ENCODE measurements at regions not wholly inside any gene's neighbourhood (a gene's known extent, or its start where the extent isn't known, plus 50 kb on each side); places are given as distances from the start of the nearest gene placed in this dataset.

- no peak for DNase-seq (ENCODE audit: low read depth)
- no peak for TF ChIP-seq CTCF (conservative IDR thresholded peaks at IDR 0.05; ENCODE audit: low read depth, low read length)
Observed at GRCh38 chr2:40809156-40809555, 357.3 kb upstream of the SLC8A1 start.

GRCh38 chr2:40814616-40815015, 362.7 kb upstream of the SLC8A1 start:
- no peak for DNase-seq (ENCODE audit: low read depth)
- no peak overlapping the region for H3K4me3 ChIP-seq (ENCODE audit: low read depth, low read length)
- TF ChIP-seq CTCF (conservative IDR thresholded peaks at IDR 0.05; ENCODE audit: low read depth, low read length), result no peak

More at GRCh38 chr2:40809156-40809555, 357.3 kb upstream of the SLC8A1 start:
- H3K4me3 ChIP-seq (ENCODE audit: low read depth, low read length), result no peak overlapping the region

- no peak for DNase-seq (ENCODE audit: low read depth)
- no peak overlapping the region for H3K4me3 ChIP-seq (ENCODE audit: low read depth, low read length)
- TF ChIP-seq CTCF (conservative IDR thresholded peaks at IDR 0.05; ENCODE audit: low read depth, low read length), result no peak
Observed at GRCh38 chr2:40820319-40820718, 368.4 kb upstream of the SLC8A1 start.

- no peak for TF ChIP-seq CTCF (conservative IDR thresholded peaks at IDR 0.05; ENCODE audit: low read depth, low read length)
- H3K4me3 ChIP-seq (ENCODE audit: low read depth, low read length), result no peak overlapping the region
- no peak for DNase-seq (ENCODE audit: low read depth)
Observed at GRCh38 chr2:40823478-40823877, 371.6 kb upstream of the SLC8A1 start.

- no peak for TF ChIP-seq CTCF (conservative IDR thresholded peaks at IDR 0.05; ENCODE audit: low read depth, low read length)
- H3K4me3 ChIP-seq (ENCODE audit: low read depth, low read length), result no peak overlapping the region
- no peak for DNase-seq (ENCODE audit: low read depth)
Observed at GRCh38 chr2:40824278-40824677, 372.4 kb upstream of the SLC8A1 start.

GRCh38 chr2:40827392-40827791, 375.5 kb upstream of the SLC8A1 start:
- no peak for TF ChIP-seq CTCF (conservative IDR thresholded peaks at IDR 0.05; ENCODE audit: low read depth, low read length)
- DNase-seq (ENCODE audit: low read depth), result no peak

GRCh38 chr2:40831321-40831873, 379.5 kb upstream of the SLC8A1 start:
- TF ChIP-seq CTCF (conservative IDR thresholded peaks at IDR 0.05; ENCODE audit: low read depth, low read length), result no peak

More at GRCh38 chr2:40827392-40827791, 375.5 kb upstream of the SLC8A1 start:
- no peak overlapping the region for H3K4me3 ChIP-seq (ENCODE audit: low read depth, low read length)

More at GRCh38 chr2:40831321-40831873, 379.5 kb upstream of the SLC8A1 start:
- H3K4me3 ChIP-seq (ENCODE audit: low read depth, low read length), result no peak overlapping the region
- DNase-seq (ENCODE audit: low read depth), result no peak
